Loucy (cell line): ENCODE measurements at regions not wholly inside any gene's neighbourhood (a gene's known extent, or its start where the extent isn't known, plus 50 kb on each side); places are given as distances from the start of the nearest gene placed in this dataset.

Source experiments
- H2AFZ ChIP-seq: fragments of 200-600 bp; sonication (generic); 2 replicates; pipeline ENCODE4 v1.6.0; 2016; ENCODE audit warnings: antibody characterized with exemption, mild to moderate bottlenecking, low read length, moderate library complexity
- H3F3A ChIP-seq: fragments of 200-600 bp; 2 replicates; pipeline ENCODE4 v1.6.0; 2016; ENCODE audit warnings: antibody characterized with exemption, low read depth, mild to moderate bottlenecking
- H3K27me3 ChIP-seq: fragments of 200-600 bp; sonication (generic); 2 replicates; pipeline ENCODE4 v1.6.1; 2014; ENCODE audit warnings: low read length, mild to moderate bottlenecking; ENCODE audit not compliant: insufficient read depth, poor library complexity, severe bottlenecking
- H3K36me3 ChIP-seq: fragments of 200-600 bp; sonication (generic); 2 replicates; pipeline ENCODE4 v1.6.1; 2016; ENCODE audit warnings: low read length; ENCODE audit not compliant: insufficient read depth
- H3K4me1 ChIP-seq: fragments of 200-600 bp; sonication (generic); 2 replicates; pipeline ENCODE4 v1.5.1; 2014; ENCODE audit warnings: low read length, mild to moderate bottlenecking; ENCODE audit not compliant: insufficient read depth, poor library complexity, severe bottlenecking
- H3K4me2 ChIP-seq: fragments of 200-600 bp; sonication (generic); 2 replicates; pipeline ENCODE4 v1.6.0; 2014; ENCODE audit warnings: antibody characterized with exemption, low read length, low read depth, mild to moderate bottlenecking; ENCODE audit not compliant: poor library complexity, severe bottlenecking
- H3K4me3 ChIP-seq: fragments of 200-600 bp; sonication (generic); 2 replicates; pipeline ENCODE4 v1.5.1; 2014; ENCODE audit warnings: low read length, mild to moderate bottlenecking, mixed read lengths; ENCODE audit not compliant: poor library complexity, severe bottlenecking
- H3K79me2 ChIP-seq: fragments of 200-600 bp; sonication (generic); 2 replicates; pipeline ENCODE4 v1.6.1; 2014; ENCODE audit warnings: low read length; ENCODE audit not compliant: insufficient read depth
- H3K9ac ChIP-seq: fragments of 200-600 bp; sonication (generic); 2 replicates; pipeline ENCODE4 v1.6.0; 2014; ENCODE audit warnings: mild to moderate bottlenecking, low read depth, low read length, moderate library complexity; ENCODE audit not compliant: poor library complexity, severe bottlenecking
- H3K9me2 ChIP-seq: fragments of 200-600 bp; sonication (generic); replicated peaks from 2 replicates; pipeline ENCODE4 v1.6.1; 2016; ENCODE audit warnings: low read depth, low read length, mixed read lengths
- H3K9me3 ChIP-seq: fragments of 200-600 bp; sonication (generic); 2 replicates; pipeline ENCODE4 v1.6.1; 2014; ENCODE audit warnings: mild to moderate bottlenecking, antibody characterized with exemption, low read length, low read depth; ENCODE audit not compliant: insufficient read depth
- H4K20me1 ChIP-seq: fragments of 200-600 bp; sonication (generic); 2 replicates; pipeline ENCODE4 v1.6.0; 2014; ENCODE audit warnings: antibody characterized with exemption, low read length, mild to moderate bottlenecking; ENCODE audit not compliant: insufficient read depth, poor library complexity, severe bottlenecking
- EZH2phosphoT487 ChIP-seq: fragments of 200-600 bp; IDR thresholded peaks from 2 replicates; pipeline ENCODE4 v1.6.1; 2018; ENCODE audit warnings: antibody characterized with exemption, mild to moderate bottlenecking, moderate library complexity, borderline replicate concordance
- TF ChIP-seq, protein P1 (sequence below): fragments of 200-600 bp; sonication (generic); conservative IDR thresholded peaks from 2 replicates; pipeline ENCODE4 v1.5.1; 2014; ENCODE audit warnings: mild to moderate bottlenecking, antibody characterized with exemption, low read length

DNA sequence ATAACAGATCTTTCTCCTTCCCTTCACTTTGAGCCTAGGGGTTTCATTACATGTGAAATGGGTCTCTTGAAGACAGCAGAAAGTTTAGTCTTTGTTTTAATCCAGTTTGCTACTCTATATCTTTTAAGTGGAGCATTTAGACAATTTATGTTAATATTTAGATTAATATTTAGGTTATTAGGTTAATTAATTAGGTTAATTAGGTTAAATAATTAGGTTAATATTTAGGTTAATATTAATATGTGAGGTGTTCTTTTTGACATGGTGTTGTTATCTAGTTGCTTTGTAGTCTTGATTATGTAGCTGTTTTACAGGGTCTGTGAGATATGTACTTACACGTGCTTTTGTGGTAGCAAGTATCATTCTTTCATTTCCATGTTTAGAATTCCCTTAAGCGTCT lies 312.9 kb downstream of the NEK10 start:
- Histone ChIP-seq H3K36me3 (no peaks in the 10 kb centered on the region), H3K4me2 (no peak overlapping the region), H3K79me2 (no peaks in the 10 kb centered on the region), H3K27me3 (no peaks in the 10 kb centered on the region), H3F3A (no peaks in the 10 kb centered on the region), H3K4me3 (no peak overlapping the region), H3K9me2 (no peaks in the 10 kb centered on the region), H3K9ac (no peak overlapping the region), H2AFZ (no peak overlapping the region), H3K9me3 (no peaks in the 10 kb centered on the region), H4K20me1 (no peaks in the 10 kb centered on the region), H3K4me1 (no peaks in the 10 kb centered on the region)
- no peak for TF ChIP-seq EZH2phosphoT487
- TF ChIP-seq, protein P1, sequence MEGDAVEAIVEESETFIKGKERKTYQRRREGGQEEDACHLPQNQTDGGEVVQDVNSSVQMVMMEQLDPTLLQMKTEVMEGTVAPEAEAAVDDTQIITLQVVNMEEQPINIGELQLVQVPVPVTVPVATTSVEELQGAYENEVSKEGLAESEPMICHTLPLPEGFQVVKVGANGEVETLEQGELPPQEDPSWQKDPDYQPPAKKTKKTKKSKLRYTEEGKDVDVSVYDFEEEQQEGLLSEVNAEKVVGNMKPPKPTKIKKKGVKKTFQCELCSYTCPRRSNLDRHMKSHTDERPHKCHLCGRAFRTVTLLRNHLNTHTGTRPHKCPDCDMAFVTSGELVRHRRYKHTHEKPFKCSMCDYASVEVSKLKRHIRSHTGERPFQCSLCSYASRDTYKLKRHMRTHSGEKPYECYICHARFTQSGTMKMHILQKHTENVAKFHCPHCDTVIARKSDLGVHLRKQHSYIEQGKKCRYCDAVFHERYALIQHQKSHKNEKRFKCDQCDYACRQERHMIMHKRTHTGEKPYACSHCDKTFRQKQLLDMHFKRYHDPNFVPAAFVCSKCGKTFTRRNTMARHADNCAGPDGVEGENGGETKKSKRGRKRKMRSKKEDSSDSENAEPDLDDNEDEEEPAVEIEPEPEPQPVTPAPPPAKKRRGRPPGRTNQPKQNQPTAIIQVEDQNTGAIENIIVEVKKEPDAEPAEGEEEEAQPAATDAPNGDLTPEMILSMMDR, result no peak

- Histone ChIP-seq H3F3A (no peaks in the 10 kb centered on the region), H3K4me3 (no peak overlapping the region), H3K4me2 (no peak overlapping the region), H3K79me2 (no peaks in the 10 kb centered on the region), H4K20me1 (no peaks in the 10 kb centered on the region), H2AFZ (no peak overlapping the region), H3K9ac (no peak overlapping the region), H3K27me3 (no peaks in the 10 kb centered on the region), H3K4me1 (no peaks in the 10 kb centered on the region), H3K9me3 (no peaks in the 10 kb centered on the region), H3K36me3 (no peaks in the 10 kb centered on the region), H3K9me2 (no peaks in the 10 kb centered on the region)
- TF ChIP-seq EZH2phosphoT487, result no peak
- TF ChIP-seq, protein P1, result no peak
Measured at GRCh38 chr3:27059489-27059888, 309.7 kb downstream of the NEK10 start.
